ENCODE measurements at regions not wholly inside any gene's neighbourhood (a gene's known extent, or its start where the extent isn't known, plus 50 kb on each side); places are given as distances from the start of the nearest gene placed in this dataset.
"Not testable (repeated sequence)": the region's sequence is repeated elsewhere in the genome, so short reads cannot be mapped to it uniquely, and the experiment has no call there.

- DNase-seq (ENCODE audit: low spot score) (no peak), ATAC-seq (ENCODE audit: insufficient number of reproducible peaks, low FRiP score, low read depth) (no peak)
- H3K4me3 ChIP-seq, result no peak overlapping the region
- H3K9me3 ChIP-seq, result peaks cover 4% of the 10 kb centered on the region
- no peak overlapping the region for H3K27ac ChIP-seq
- H3K4me1 ChIP-seq (ENCODE audit: control insufficient read depth in 1 of 2, low read depth in 2 of 2), result no peaks in the 10 kb centered on the region
- H3K27me3 ChIP-seq (replicated peaks; ENCODE audit: insufficient read depth), result no peaks in the 10 kb centered on the region
- no peak for TF ChIP-seq CTCF (IDR thresholded peaks at IDR 0.05)
- H3K36me3 ChIP-seq, result no peaks in the 10 kb centered on the region
These were observed 245.9 kb upstream of the DDHD1 start for GRCh38 chr14:53399057-53399456.

- Histone ChIP-seq H3K27ac (no peak overlapping the region), H3K4me1 (ENCODE audit: control insufficient read depth in 1 of 2, low read depth in 2 of 2) (no peaks in the 10 kb centered on the region), H3K27me3 (replicated peaks; ENCODE audit: insufficient read depth) (no peaks in the 10 kb centered on the region), H3K36me3 (no peaks in the 10 kb centered on the region), H3K4me3 (no peak overlapping the region), H3K9me3 (peaks cover 4% of the 10 kb centered on the region)
- DNase-seq (ENCODE audit: low spot score) (no peak), ATAC-seq (ENCODE audit: insufficient number of reproducible peaks, low FRiP score, low read depth) (no peak)
- TF ChIP-seq CTCF (IDR thresholded peaks at IDR 0.05), result no peak
These were observed 245.5 kb upstream of the DDHD1 start for GRCh38 chr14:53398616-53399015.

GRCh38 chr14:53395267-53395666, 242.1 kb upstream of the DDHD1 start:
- H3K27me3 ChIP-seq (replicated peaks; ENCODE audit: insufficient read depth); H3K36me3 ChIP-seq; DNase-seq (ENCODE audit: low spot score): not testable (repeated sequence)

GRCh38 chr14:53391631-53392285, 238.6 kb upstream of the DDHD1 start:
- H3K9me3 ChIP-seq, result peaks cover 4% of the 10 kb centered on the region
- H3K4me1 ChIP-seq (ENCODE audit: control insufficient read depth in 1 of 2, low read depth in 2 of 2), result no peaks in the 10 kb centered on the region
- no peak for DNase-seq (ENCODE audit: low spot score)
- no peaks in the 10 kb centered on the region for H3K36me3 ChIP-seq
- no peak overlapping the region for H3K27ac ChIP-seq
- no peak for TF ChIP-seq CTCF (IDR thresholded peaks at IDR 0.05)
- H3K27me3 ChIP-seq (replicated peaks; ENCODE audit: insufficient read depth), result no peaks in the 10 kb centered on the region
- H3K4me3 ChIP-seq, result no peak overlapping the region
- ATAC-seq (ENCODE audit: insufficient number of reproducible peaks, low FRiP score, low read depth), result no peak

More at GRCh38 chr14:53395267-53395666, 242.1 kb upstream of the DDHD1 start:
- H3K9me3 ChIP-seq; ATAC-seq (ENCODE audit: insufficient number of reproducible peaks, low FRiP score, low read depth); H3K4me3 ChIP-seq; H3K27ac ChIP-seq; H3K4me1 ChIP-seq (ENCODE audit: control insufficient read depth in 1 of 2, low read depth in 2 of 2): not testable (repeated sequence)

- TF ChIP-seq CTCF (IDR thresholded peaks at IDR 0.05), result no peak
- no peak overlapping the region for H3K27ac ChIP-seq
- no peak for DNase-seq (ENCODE audit: low spot score)
- H3K4me1 ChIP-seq (ENCODE audit: control insufficient read depth in 1 of 2, low read depth in 2 of 2), result no peaks in the 10 kb centered on the region
- peaks cover 4% of the 10 kb centered on the region for H3K9me3 ChIP-seq
- no peak overlapping the region for H3K4me3 ChIP-seq
- H3K27me3 ChIP-seq (replicated peaks; ENCODE audit: insufficient read depth), result no peaks in the 10 kb centered on the region
- no peaks in the 10 kb centered on the region for H3K36me3 ChIP-seq
- no peak for ATAC-seq (ENCODE audit: insufficient number of reproducible peaks, low FRiP score, low read depth)
These were observed 238.0 kb upstream of the DDHD1 start for GRCh38 chr14:53391156-53391555.

- ATAC-seq (ENCODE audit: insufficient number of reproducible peaks, low FRiP score, low read depth), result no peak
These were observed 236.9 kb upstream of the DDHD1 start for GRCh38 chr14:53390008-53390407.

More at GRCh38 chr14:53390008-53390407, 236.9 kb upstream of the DDHD1 start:
- Histone ChIP-seq H3K4me1 (ENCODE audit: control insufficient read depth in 1 of 2, low read depth in 2 of 2) (no peaks in the 10 kb centered on the region), H3K9me3 (peaks cover under 1% of the 10 kb centered on the region), H3K27ac (no peak overlapping the region), H3K4me3 (no peak overlapping the region), H3K27me3 (replicated peaks; ENCODE audit: insufficient read depth) (no peaks in the 10 kb centered on the region), H3K36me3 (no peaks in the 10 kb centered on the region)
- no peak for DNase-seq (ENCODE audit: low spot score)
- TF ChIP-seq CTCF (IDR thresholded peaks at IDR 0.05), result no peak
